Neural cell (in vitro differentiated cells): ENCODE measurements at regions not wholly inside any gene's neighbourhood (a gene's known extent, or its start where the extent isn't known, plus 50 kb on each side); places are given as distances from the start of the nearest gene placed in this dataset.

Source experiments
- EZH2 ChIP-seq: fragments of 200-600, 300-800 bp; shearing (Covaris generic), sonication (generic); IDR thresholded peaks from 2 replicates; pipeline ENCODE4 v1.6.1; 2014; ENCODE audit warnings: antibody characterized with exemption, low read length, borderline replicate concordance, mild to moderate bottlenecking; ENCODE audit not compliant: insufficient read depth, poor library complexity, severe bottlenecking
- POLR2AphosphoS5 ChIP-seq: IDR thresholded peaks from 2 replicates; pipeline ENCODE4 v1.6.1; 2012
- TAF1 ChIP-seq: IDR thresholded peaks from 2 replicates; pipeline ENCODE4 v1.6.1; 2012; ENCODE audit warnings: low read depth
- TF ChIP-seq, protein P1 (sequence below): fragments of 450-650 bp; IDR thresholded peaks from 2 replicates; pipeline ENCODE4 v1.5.1; 2014; ENCODE audit warnings: antibody characterized with exemption, mild to moderate bottlenecking, moderate library complexity; ENCODE audit not compliant: poor library complexity, severe bottlenecking
- TF ChIP-seq, protein P2 (sequence below): IDR thresholded peaks from 2 replicates; pipeline ENCODE4 v1.6.1; 2012; ENCODE audit warnings: borderline replicate concordance

- TF ChIP-seq, protein P1, sequence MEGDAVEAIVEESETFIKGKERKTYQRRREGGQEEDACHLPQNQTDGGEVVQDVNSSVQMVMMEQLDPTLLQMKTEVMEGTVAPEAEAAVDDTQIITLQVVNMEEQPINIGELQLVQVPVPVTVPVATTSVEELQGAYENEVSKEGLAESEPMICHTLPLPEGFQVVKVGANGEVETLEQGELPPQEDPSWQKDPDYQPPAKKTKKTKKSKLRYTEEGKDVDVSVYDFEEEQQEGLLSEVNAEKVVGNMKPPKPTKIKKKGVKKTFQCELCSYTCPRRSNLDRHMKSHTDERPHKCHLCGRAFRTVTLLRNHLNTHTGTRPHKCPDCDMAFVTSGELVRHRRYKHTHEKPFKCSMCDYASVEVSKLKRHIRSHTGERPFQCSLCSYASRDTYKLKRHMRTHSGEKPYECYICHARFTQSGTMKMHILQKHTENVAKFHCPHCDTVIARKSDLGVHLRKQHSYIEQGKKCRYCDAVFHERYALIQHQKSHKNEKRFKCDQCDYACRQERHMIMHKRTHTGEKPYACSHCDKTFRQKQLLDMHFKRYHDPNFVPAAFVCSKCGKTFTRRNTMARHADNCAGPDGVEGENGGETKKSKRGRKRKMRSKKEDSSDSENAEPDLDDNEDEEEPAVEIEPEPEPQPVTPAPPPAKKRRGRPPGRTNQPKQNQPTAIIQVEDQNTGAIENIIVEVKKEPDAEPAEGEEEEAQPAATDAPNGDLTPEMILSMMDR, result no peak
- TF ChIP-seq EZH2, result no peak
- TF ChIP-seq, protein P2, sequence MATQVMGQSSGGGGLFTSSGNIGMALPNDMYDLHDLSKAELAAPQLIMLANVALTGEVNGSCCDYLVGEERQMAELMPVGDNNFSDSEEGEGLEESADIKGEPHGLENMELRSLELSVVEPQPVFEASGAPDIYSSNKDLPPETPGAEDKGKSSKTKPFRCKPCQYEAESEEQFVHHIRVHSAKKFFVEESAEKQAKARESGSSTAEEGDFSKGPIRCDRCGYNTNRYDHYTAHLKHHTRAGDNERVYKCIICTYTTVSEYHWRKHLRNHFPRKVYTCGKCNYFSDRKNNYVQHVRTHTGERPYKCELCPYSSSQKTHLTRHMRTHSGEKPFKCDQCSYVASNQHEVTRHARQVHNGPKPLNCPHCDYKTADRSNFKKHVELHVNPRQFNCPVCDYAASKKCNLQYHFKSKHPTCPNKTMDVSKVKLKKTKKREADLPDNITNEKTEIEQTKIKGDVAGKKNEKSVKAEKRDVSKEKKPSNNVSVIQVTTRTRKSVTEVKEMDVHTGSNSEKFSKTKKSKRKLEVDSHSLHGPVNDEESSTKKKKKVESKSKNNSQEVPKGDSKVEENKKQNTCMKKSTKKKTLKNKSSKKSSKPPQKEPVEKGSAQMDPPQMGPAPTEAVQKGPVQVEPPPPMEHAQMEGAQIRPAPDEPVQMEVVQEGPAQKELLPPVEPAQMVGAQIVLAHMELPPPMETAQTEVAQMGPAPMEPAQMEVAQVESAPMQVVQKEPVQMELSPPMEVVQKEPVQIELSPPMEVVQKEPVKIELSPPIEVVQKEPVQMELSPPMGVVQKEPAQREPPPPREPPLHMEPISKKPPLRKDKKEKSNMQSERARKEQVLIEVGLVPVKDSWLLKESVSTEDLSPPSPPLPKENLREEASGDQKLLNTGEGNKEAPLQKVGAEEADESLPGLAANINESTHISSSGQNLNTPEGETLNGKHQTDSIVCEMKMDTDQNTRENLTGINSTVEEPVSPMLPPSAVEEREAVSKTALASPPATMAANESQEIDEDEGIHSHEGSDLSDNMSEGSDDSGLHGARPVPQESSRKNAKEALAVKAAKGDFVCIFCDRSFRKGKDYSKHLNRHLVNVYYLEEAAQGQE, result no peak
- TF ChIP-seq POLR2AphosphoS5, result no peak
- no peak for TF ChIP-seq TAF1
Measured at GRCh38 chr7:109407756-109408155, 838.1 kb downstream of the DNAJB9 start.
